HG03066 (cell line): ENCODE measurements at regions not wholly inside any gene's neighbourhood (a gene's known extent, or its start where the extent isn't known, plus 50 kb on each side); places are given as distances from the start of the nearest gene placed in this dataset.

Experiments used
- ATAC-seq: cut with Tn5 transposase; IDR thresholded peaks from one replicate; pipeline ENCODE4 v1.9.1; 2021; ENCODE audit warnings: low read depth; ENCODE audit not compliant: unreplicated experiment

- no peak for ATAC-seq
Measured at GRCh38 chr1:114315631-114316030, 162.0 kb upstream of the SYT6 start.

- no peak for ATAC-seq
Measured at GRCh38 chr1:114314576-114314975, 160.9 kb upstream of the SYT6 start.

DNA sequence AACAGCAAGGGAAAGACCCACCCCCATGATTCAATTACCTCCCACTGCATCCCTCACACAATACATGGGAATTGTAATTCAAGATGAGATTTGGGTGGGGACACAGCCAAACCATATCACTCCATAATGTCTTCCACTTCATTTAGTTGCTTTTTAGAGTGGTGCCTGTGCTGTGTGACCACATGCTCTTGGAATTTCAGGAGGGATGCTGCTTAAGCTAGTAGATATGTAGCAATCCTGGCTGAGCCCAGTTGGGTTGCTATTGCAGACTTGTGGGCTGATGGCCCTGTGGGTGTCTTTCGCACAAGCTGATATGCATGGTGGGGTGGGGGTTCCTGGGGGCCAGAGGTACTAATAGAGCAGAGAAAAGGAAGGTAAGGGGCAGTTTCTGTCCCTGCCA lies 160.4 kb upstream of the SYT6 start:
- no peak for ATAC-seq

DNA sequence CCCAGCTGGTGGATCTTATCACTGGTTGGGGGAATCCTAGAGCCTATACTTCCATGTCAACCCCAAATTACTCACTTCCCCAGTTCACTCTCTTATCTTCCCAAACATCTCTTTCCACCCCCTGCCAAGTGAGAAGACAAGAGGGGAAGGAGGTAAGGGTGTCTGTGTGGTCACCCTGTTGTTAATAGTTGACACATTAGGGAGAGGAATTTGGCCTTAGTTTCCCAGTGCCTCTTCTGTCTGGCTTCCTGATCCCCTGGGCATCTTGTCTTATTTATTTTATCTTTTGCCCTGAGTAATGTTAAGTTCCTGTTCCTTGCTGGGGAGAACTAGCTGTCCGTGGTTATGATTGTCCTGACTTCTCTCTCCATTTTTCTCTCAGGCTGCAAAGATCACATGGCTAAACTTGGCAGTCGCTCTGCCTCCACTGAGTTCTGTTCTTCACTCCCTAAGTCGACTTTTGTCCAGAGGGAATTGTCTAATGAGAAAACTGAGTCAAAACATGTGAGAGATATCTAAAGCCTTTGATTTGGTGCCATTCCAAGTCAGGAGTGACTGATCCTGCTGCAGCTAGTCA lies 157.1 kb upstream of the SYT6 start:
- no peak for ATAC-seq

- ATAC-seq, result no peak
Measured at GRCh38 chr1:114302821-114303220, 149.2 kb upstream of the SYT6 start.

DNA sequence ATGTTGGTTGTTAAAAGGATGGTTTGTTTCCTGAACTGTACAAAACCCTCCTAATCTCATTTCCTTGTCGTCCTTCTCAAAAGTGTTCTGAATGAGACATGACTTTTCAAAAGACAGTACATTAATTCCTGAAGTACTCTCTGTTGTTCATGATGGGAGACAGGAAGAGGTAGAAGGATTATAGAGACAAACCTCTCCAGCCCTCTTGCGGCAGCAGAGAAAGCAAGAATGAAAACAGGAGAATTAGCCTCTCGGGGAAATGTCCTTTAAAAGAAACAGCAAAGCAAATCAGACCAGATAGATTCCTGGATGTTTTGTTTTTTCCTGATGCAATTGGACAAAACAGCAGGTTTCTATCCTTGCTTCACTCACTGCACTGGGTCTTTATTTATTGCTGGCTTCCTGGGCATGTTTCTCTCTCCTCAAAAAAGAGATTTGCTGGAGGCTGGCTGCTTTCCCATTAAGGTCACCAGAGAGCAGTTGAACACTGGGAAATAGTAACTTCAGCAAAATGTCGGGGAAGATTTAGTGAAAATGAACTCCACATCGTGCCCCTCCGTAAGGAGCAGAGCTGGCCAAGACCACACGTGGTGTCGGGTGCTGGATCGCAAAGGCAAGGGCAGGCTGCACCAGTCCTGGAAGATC lies 145.8 kb upstream of the SYT6 start:
- ATAC-seq, result no peak

- ATAC-seq, result no peak
Measured at GRCh38 chr1:114298008-114298407, 144.3 kb upstream of the SYT6 start.

DNA sequence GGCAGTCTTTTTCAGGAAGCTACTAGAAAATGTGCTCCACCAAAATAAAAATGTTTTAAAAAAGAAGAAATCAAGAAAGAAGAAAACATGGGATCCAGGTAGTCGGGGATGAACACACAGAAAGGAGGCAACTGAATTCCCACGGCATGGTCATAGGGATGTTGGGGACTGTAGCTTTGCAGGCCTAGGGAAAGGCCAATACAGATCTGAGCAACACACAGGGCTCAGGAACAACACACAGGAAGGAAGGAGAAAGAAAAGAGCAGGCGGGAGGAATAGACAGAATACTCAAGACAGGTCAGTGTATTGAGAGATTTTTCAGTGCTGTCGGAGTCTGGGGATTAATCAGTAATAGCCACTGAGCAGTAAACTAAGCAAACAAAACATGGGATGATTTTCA lies 142.7 kb upstream of the SYT6 start:
- ATAC-seq, result no peak

DNA sequence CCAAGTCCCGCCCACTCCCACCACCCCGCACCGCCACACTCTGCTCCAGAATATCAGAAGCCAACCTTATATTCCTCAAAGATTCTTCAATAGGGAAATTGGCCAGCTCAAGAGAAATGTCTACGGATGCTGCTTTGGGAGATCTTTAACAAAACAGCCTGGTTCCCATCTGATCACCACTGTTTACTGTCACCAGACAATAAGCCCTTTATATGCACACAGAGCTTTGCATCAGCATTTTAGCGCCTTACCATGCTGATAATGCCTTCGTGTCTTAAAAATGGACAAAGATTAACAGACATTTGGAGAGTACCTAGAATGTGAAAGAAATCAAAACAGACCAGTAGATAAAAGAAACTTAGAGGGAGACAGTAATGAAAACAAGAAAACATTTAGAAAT lies 141.7 kb upstream of the SYT6 start:
- ATAC-seq, result no peak

- no peak for ATAC-seq
Measured at GRCh38 chr1:114292835-114293234, 139.2 kb upstream of the SYT6 start.

- no peak for ATAC-seq
Measured at GRCh38 chr1:114292194-114292593, 138.5 kb upstream of the SYT6 start.

- no peak for ATAC-seq
Measured at GRCh38 chr1:114290776-114291175, 137.1 kb upstream of the SYT6 start.

DNA sequence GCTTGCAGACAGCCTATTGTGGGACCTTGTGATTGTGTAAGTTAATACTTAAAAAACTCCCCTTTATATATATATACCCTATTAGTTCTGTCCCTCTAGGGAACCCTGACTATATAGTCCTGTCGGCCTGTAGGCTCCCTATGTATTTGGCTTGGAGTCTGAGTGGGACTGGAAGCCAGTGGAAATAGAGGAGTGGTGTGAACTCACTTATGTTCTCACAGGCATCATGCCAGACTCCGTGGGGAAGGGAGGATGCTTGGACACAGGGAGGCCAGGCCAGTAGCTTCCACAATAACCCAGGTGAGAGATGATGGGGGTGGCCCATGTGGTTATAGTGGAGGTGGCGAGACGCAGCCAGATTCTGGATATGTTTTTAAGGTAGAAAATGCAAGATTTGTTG lies 136.7 kb upstream of the SYT6 start:
- ATAC-seq, result no peak

GRCh38 chr1:114289824-114290223 lies 136.2 kb upstream of the SYT6 start:
- no peak for ATAC-seq

DNA sequence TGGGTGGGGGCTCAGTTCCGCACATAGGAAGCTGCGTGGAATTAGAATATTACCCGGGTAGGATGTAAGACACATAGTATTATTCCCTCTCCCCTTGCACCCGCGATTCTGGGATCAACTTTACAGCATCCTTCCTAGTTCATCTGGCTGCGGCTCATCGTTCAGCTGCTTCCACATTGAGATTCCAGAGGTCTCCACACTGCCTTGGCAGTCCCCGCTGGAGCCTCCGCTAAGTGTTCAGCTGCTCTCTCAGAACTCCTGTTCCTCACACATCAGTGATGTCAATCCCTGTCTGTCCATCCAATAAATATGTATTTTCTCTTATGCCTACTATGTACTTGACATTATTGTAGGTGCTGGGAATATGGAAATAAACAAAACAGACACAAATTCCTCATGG lies 135.6 kb upstream of the SYT6 start:
- no peak for ATAC-seq

DNA sequence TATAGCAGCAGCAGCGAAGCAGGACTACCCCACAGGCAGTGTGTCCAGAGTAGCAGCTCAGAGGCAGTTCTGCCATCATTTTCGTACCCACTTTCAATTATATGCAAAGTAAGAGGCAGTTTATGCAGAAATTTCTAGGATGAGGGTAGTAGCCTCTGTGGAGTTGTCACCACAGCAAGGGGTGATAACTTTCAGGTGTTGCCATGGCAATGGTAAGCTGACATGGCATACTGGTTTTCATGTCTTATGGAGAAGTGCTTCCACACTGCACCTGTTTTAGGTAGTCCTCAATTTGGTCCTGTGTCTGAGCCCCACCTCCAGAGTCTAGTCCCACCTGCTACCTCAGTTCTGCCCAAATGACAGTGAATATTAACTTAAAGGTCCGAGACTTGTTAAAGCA lies 133.3 kb upstream of the SYT6 start:
- no peak for ATAC-seq

DNA sequence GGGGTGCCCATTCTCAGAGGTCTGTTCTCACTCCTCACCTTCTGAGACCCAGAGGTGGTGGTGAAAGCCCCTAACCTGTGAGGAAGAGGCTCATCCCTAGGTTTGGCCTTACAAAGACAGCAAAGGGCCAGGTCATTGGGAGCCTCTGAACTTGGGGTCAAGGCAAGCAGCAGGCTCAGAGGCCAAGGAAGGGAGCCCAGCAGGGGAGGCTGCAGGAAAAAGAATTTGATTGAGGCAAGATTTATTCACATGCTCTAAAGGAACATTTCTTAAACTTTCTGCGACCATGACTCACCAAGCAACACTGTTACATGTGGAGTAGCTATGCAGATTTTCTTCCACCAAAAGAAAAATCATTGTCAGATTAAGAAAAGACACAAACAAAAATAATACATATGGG lies 132.5 kb upstream of the SYT6 start:
- no peak for ATAC-seq

- ATAC-seq, result peak; percentile 73
Measured at GRCh38 chr1:114282751-114283403, 129.2 kb upstream of the SYT6 start.

DNA sequence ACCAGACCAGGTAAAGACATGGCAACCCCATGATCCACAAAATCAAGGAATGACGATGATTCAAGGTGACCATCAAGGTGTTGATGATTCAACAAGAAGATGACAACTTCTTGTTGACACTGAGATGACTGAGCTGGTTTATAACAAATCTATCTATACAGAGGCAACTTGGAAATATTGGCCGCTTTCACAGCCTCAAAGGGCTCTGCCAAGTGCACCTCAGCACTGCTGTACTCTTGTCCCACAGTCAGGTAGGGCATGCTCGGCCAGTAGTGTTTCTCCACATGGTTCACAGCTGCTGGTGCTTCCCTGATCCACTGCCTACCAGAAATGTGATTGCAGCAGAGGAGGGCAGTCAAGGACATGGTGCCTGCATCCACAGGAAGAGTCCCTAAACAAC lies 125.2 kb upstream of the SYT6 start:
- ATAC-seq, result no peak

GRCh38 chr1:114278430-114278829 lies 124.8 kb upstream of the SYT6 start:
- no peak for ATAC-seq

- no peak for ATAC-seq
Measured at GRCh38 chr1:114274621-114275317, 121.1 kb upstream of the SYT6 start.

DNA sequence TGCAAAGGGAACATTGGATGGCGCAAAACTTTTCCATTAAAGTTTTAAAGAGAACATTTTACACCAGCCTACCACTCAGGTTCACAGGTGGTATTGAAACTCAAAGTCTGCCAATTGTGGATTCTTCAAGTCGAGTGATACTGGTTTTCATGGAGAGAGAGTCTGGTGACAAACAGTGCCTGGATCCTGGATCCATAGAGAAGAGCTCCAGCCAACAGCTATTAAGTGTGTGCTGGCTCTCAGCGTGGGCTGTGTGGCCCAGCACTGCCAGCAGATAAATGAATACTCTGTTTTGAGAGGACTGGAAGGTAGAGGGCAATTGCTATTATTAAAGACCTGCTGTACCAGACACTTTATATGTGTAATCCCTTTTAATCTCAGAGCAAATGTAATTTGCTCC lies 118.9 kb upstream of the SYT6 start:
- ATAC-seq, result no peak
